Neural crest cell (in vitro differentiated cells): ENCODE measurements at regions not wholly inside any gene's neighbourhood (a gene's known extent, or its start where the extent isn't known, plus 50 kb on each side); places are given as distances from the start of the nearest gene placed in this dataset.
A peak's percentile ranks its signal among the peaks of the same experiment; 100 is the strongest.
"Not testable (repeated sequence)": the region's sequence is repeated elsewhere in the genome, so short reads cannot be mapped to it uniquely, and the experiment has no call there.

Experiments
- DNase-seq: peaks from one replicate; pipeline ENCODE4 v3.0.0; 2021; ENCODE audit warnings: low read depth, mixed read lengths, low spot score
- H3K27ac Mint-ChIP-seq: one replicate; pipeline ENCODE4 v1.8.0; 2021; ENCODE audit warnings: mild to moderate bottlenecking, mixed read lengths; ENCODE audit not compliant: unreplicated experiment
- H3K27me3 Mint-ChIP-seq: 2 replicates; pipeline ENCODE4 v1.8.0; 2021; ENCODE audit warnings: low read depth, mild to moderate bottlenecking, mixed read lengths
- H3K36me3 Mint-ChIP-seq: 2 replicates; pipeline ENCODE4 v1.8.0; 2021; ENCODE audit warnings: low read depth, mild to moderate bottlenecking, mixed read lengths
- H3K4me1 Mint-ChIP-seq: 2 replicates; pipeline ENCODE4 v1.8.0; 2021; ENCODE audit warnings: mixed read lengths
- H3K4me3 Mint-ChIP-seq: one replicate; pipeline ENCODE4 v1.8.0; 2021; ENCODE audit warnings: mild to moderate bottlenecking, mixed read lengths
- H3K9me3 Mint-ChIP-seq: 2 replicates; pipeline ENCODE4 v1.8.0; 2021; ENCODE audit warnings: mixed read lengths
- TF ChIP-seq, protein P1 (sequence below): fragments of 200-600 bp; sonication (generic); conservative IDR thresholded peaks from 2 replicates; pipeline ENCODE4 v1.5.0; 2021; ENCODE audit warnings: antibody characterized with exemption, mild to moderate bottlenecking

GRCh38 chr2:187617905-187618304 lies 63.7 kb upstream of the TFPI start:
- H3K27ac Mint-ChIP-seq = no peak overlapping the region
- no peak overlapping the region for H3K4me3 Mint-ChIP-seq
- no peak for DNase-seq
- no peaks in the 10 kb centered on the region for H3K9me3 Mint-ChIP-seq
- no peaks in the 10 kb centered on the region for H3K36me3 Mint-ChIP-seq
- TF ChIP-seq, protein P1, sequence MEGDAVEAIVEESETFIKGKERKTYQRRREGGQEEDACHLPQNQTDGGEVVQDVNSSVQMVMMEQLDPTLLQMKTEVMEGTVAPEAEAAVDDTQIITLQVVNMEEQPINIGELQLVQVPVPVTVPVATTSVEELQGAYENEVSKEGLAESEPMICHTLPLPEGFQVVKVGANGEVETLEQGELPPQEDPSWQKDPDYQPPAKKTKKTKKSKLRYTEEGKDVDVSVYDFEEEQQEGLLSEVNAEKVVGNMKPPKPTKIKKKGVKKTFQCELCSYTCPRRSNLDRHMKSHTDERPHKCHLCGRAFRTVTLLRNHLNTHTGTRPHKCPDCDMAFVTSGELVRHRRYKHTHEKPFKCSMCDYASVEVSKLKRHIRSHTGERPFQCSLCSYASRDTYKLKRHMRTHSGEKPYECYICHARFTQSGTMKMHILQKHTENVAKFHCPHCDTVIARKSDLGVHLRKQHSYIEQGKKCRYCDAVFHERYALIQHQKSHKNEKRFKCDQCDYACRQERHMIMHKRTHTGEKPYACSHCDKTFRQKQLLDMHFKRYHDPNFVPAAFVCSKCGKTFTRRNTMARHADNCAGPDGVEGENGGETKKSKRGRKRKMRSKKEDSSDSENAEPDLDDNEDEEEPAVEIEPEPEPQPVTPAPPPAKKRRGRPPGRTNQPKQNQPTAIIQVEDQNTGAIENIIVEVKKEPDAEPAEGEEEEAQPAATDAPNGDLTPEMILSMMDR = no peak
- H3K4me1 Mint-ChIP-seq = peaks cover 10% of the 10 kb centered on the region
- H3K27me3 Mint-ChIP-seq = no peaks in the 10 kb centered on the region

GRCh38 chr2:187618813-187619212 lies 64.6 kb upstream of the TFPI start:
- Mint-ChIP-seq H3K27ac (peak overlapping the region; percentile 64), H3K4me3 (no peak overlapping the region), H3K9me3 (no peaks in the 10 kb centered on the region), H3K27me3 (no peaks in the 10 kb centered on the region), H3K4me1 (peaks cover 10% of the 10 kb centered on the region), H3K36me3 (no peaks in the 10 kb centered on the region)
- TF ChIP-seq, protein P1 = no peak
- no peak for DNase-seq

DNA sequence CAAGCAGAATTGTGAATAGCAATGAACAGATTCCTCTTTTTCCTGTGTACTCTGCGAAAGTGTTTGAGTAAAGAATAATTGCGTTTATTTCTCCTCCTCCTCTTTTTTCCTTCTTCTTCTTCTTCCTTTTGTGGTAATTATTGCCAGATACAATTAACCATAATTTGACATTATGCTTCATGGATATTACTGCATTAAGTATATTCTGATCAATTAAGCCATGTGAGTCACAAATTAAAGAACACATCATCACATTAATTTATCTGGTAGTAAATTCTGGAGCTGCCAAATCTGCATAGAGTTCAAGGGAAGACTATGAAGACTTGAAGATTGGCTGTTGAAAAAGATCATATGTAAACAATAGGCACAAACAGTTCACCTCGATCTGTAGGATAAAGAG lies 72.9 kb upstream of the TFPI start:
- Mint-ChIP-seq H3K4me3 (no peak overlapping the region), H3K4me1 (no peaks in the 10 kb centered on the region), H3K27me3 (no peaks in the 10 kb centered on the region), H3K36me3 (no peaks in the 10 kb centered on the region), H3K9me3 (peaks cover 6% of the 10 kb centered on the region), H3K27ac (no peak overlapping the region)
- no peak for DNase-seq
- TF ChIP-seq, protein P1 = no peak

GRCh38 chr2:187636731-187637391 lies 82.6 kb upstream of the TFPI start:
- H3K36me3 Mint-ChIP-seq, DNase-seq, H3K4me1 Mint-ChIP-seq, H3K27me3 Mint-ChIP-seq, H3K9me3 Mint-ChIP-seq, H3K4me3 Mint-ChIP-seq, H3K27ac Mint-ChIP-seq: not testable (repeated sequence)

DNA sequence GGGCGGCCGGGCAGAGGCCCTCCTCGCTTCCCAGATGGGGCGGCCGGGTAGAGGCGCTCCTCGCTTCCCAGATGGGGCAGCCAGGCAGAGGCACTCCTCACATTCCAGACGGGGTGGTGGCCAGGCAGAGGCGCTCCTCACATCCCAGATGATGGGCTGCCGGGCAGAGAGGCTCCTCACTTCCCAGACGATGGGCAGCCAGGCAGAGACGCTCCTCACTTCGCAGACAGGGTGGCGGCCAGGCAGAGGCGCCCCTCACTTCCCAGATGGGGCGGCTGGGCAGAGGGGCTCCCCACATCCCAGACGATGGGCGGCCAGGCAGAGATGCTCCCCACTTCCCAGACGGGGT lies 83.1 kb upstream of the TFPI start:
- not testable (repeated sequence) for H3K4me1 Mint-ChIP-seq

GRCh38 chr2:187637771-187638170 lies 83.5 kb upstream of the TFPI start:
- not testable (repeated sequence) for H3K27ac Mint-ChIP-seq, H3K36me3 Mint-ChIP-seq, H3K4me3 Mint-ChIP-seq, H3K4me1 Mint-ChIP-seq, H3K9me3 Mint-ChIP-seq, DNase-seq, H3K27me3 Mint-ChIP-seq

More for the DNA sequence above, 83.1 kb upstream of the TFPI start:
- DNase-seq, H3K36me3 Mint-ChIP-seq, H3K27me3 Mint-ChIP-seq, H3K9me3 Mint-ChIP-seq, H3K27ac Mint-ChIP-seq, H3K4me3 Mint-ChIP-seq: not testable (repeated sequence)

- TF ChIP-seq, protein P1 = no peak
- H3K27ac Mint-ChIP-seq = no peak overlapping the region
- DNase-seq = no peak
- H3K4me3 Mint-ChIP-seq = no peak overlapping the region
- H3K4me1 Mint-ChIP-seq = no peaks in the 10 kb centered on the region
- H3K36me3 Mint-ChIP-seq = peaks cover 2% of the 10 kb centered on the region
- H3K9me3 Mint-ChIP-seq = peaks cover 5% of the 10 kb centered on the region
- no peaks in the 10 kb centered on the region for H3K27me3 Mint-ChIP-seq
Observed at GRCh38 chr2:187638840-187639239, 84.6 kb upstream of the TFPI start.
